Smooth muscle cell (in vitro differentiated cells): ENCODE measurements at regions not wholly inside any gene's neighbourhood (a gene's known extent, or its start where the extent isn't known, plus 50 kb on each side); places are given as distances from the start of the nearest gene placed in this dataset.

Source experiments
- DNase-seq: peaks from one replicate; lab custom pipeline; 2025; ENCODE audit not compliant: unreplicated experiment; lab: John Stamatoyannopoulos, UW
- H2AFZ ChIP-seq: fragments of 200-600 bp; sonication (generic); 2 replicates; pipeline ENCODE4 v1.6.0; 2016; ENCODE audit warnings: antibody characterized with exemption, low read depth, mild to moderate bottlenecking
- H3F3A ChIP-seq: fragments of 200-600 bp; sonication (generic); 2 replicates; pipeline ENCODE4 v1.6.0; 2017; ENCODE audit warnings: antibody characterized with exemption, low read depth
- H3K27ac ChIP-seq: fragments of 200-600 bp; sonication (generic); 2 replicates; pipeline ENCODE4 v1.5.1; 2016; ENCODE audit warnings: low read depth, mild to moderate bottlenecking
- H3K27me3 ChIP-seq: fragments of 200-600 bp; sonication (generic); 2 replicates; pipeline ENCODE4 v1.6.1; 2016; ENCODE audit warnings: low read depth, mild to moderate bottlenecking
- H3K36me3 ChIP-seq: fragments of 200-600 bp; sonication (generic); 2 replicates; pipeline ENCODE4 v1.5.1; 2016; ENCODE audit warnings: low read depth
- H3K4me1 ChIP-seq: fragments of 200-600 bp; sonication (generic); 2 replicates; pipeline ENCODE4 v1.5.1; 2016; ENCODE audit warnings: low read depth
- H3K4me2 ChIP-seq: fragments of 200-600 bp; sonication (generic); 2 replicates; pipeline ENCODE4 v1.6.0; 2016; ENCODE audit warnings: mild to moderate bottlenecking
- H3K4me3 ChIP-seq: fragments of 200-600 bp; sonication (generic); 2 replicates; pipeline ENCODE4 v1.5.1; 2016; ENCODE audit warnings: mild to moderate bottlenecking
- H3K79me2 ChIP-seq: fragments of 200-600 bp; sonication (generic); 2 replicates; pipeline ENCODE4 v1.6.0; 2016; ENCODE audit warnings: low read depth, mild to moderate bottlenecking
- H3K9ac ChIP-seq: fragments of 200-600 bp; sonication (generic); 2 replicates; pipeline ENCODE4 v1.6.0; 2016; ENCODE audit warnings: low read depth
- H3K9me3 ChIP-seq: fragments of 200-600 bp; sonication (generic); replicated peaks from 2 replicates; pipeline ENCODE4 v1.5.1; 2016; ENCODE audit warnings: low read depth
- H4K20me1 ChIP-seq: fragments of 200-600 bp; sonication (generic); 2 replicates; pipeline ENCODE4 v1.6.0; 2016; ENCODE audit warnings: low read depth
- WGBS: methylation state at CpG from one replicate; pipeline ENCODE4 v1.1.7; 2016; ENCODE audit warnings: low lambda C conversion rate; 5-methylcytosine and 5-hydroxymethylcytosine counted together
- TF ChIP-seq, protein P1 (sequence below): fragments of 200-600 bp; sonication (generic); IDR thresholded peaks from 2 replicates; pipeline ENCODE4 v1.5.1; 2017; ENCODE audit warnings: borderline replicate concordance, mild to moderate bottlenecking, antibody characterized with exemption; ENCODE audit not compliant: insufficient read depth, poor library complexity, severe bottlenecking

GRCh38 chr20:51968151-51968550, 165.8 kb upstream of the SALL4 start:
- Histone ChIP-seq H3K27ac (no peak overlapping the region), H3K4me3 (no peak overlapping the region), H3F3A (no peaks in the 10 kb centered on the region), H4K20me1 (no peaks in the 10 kb centered on the region), H3K9ac (no peak overlapping the region), H3K27me3 (no peaks in the 10 kb centered on the region), H3K36me3 (no peaks in the 10 kb centered on the region), H3K4me2 (no peak overlapping the region), H3K4me1 (no peaks in the 10 kb centered on the region), H2AFZ (no peak overlapping the region), H3K79me2 (no peaks in the 10 kb centered on the region), H3K9me3 (no peaks in the 10 kb centered on the region)
- WGBS: 96% methylated on average over 4 of the region's 4 CpGs
- TF ChIP-seq, protein P1, sequence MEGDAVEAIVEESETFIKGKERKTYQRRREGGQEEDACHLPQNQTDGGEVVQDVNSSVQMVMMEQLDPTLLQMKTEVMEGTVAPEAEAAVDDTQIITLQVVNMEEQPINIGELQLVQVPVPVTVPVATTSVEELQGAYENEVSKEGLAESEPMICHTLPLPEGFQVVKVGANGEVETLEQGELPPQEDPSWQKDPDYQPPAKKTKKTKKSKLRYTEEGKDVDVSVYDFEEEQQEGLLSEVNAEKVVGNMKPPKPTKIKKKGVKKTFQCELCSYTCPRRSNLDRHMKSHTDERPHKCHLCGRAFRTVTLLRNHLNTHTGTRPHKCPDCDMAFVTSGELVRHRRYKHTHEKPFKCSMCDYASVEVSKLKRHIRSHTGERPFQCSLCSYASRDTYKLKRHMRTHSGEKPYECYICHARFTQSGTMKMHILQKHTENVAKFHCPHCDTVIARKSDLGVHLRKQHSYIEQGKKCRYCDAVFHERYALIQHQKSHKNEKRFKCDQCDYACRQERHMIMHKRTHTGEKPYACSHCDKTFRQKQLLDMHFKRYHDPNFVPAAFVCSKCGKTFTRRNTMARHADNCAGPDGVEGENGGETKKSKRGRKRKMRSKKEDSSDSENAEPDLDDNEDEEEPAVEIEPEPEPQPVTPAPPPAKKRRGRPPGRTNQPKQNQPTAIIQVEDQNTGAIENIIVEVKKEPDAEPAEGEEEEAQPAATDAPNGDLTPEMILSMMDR: no peak
- DNase-seq: no peak

GRCh38 chr20:51966296-51966971, 164.1 kb upstream of the SALL4 start:
- peak; percentile 2 for DNase-seq
- Histone ChIP-seq H3K27ac (no peak overlapping the region), H4K20me1 (no peaks in the 10 kb centered on the region), H3K79me2 (no peaks in the 10 kb centered on the region), H3F3A (no peaks in the 10 kb centered on the region), H3K9ac (no peak overlapping the region), H3K4me2 (no peak overlapping the region), H3K4me3 (no peak overlapping the region), H3K27me3 (no peaks in the 10 kb centered on the region), H3K9me3 (no peaks in the 10 kb centered on the region), H3K4me1 (peaks cover 10% of the 10 kb centered on the region), H2AFZ (no peak overlapping the region), H3K36me3 (no peaks in the 10 kb centered on the region)
- TF ChIP-seq, protein P1: peak; percentile 50
- WGBS: 56% methylated on average over 8 of the region's 8 CpGs

DNA sequence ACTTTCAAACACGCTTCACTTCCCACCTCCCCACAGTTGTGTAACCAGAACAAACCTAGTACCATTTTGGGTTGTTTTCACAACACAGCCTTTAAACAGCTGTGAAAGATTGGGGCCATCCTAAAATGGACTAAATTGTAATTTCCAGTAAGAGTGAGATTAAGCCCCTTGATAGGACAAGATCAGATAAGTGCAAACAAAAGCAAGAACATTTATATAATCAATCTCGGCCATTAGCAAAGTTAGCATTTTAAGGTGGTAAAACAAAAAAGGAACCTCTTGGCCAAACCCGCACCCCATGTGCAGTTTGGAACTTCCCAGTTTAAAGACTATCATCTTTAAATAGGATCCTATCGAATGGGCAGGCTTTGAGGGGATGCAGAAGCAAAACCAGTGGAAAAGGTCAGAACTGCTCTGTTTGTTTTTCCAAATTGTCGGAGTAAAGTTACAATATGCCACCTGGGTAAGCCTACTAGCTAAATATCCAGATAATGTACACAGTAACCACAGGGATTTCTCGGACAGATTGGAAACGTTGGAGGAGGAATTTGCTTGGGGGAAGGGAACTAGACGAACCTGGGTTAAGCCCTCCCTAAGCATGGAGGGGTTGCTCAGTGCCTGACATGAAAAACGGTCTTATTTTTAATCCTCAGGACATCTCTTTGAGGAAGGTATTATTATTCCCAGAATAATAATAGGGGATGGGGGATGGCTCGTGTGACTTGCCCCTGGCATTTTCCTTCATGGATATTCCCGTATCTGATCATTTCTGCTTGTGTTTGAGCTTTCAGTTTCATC, 159.8 kb upstream of the SALL4 start:
- TF ChIP-seq, protein P1: no peak
- WGBS: 37% methylated on average over 11 of the region's 11 CpGs
- H3K4me1 ChIP-seq: peaks cover 46% of the 10 kb centered on the region
- H3K4me2 ChIP-seq: peak overlapping the region; percentile 48
- no peak overlapping the region for H3K27ac ChIP-seq
- no peaks in the 10 kb centered on the region for H3K27me3 ChIP-seq
- no peak for DNase-seq
- H3K9ac ChIP-seq: no peak overlapping the region
- H3K4me3 ChIP-seq: no peak overlapping the region
- no peaks in the 10 kb centered on the region for H3K9me3 ChIP-seq
- H2AFZ ChIP-seq: peak overlapping the region; percentile 15
- H3K36me3 ChIP-seq: no peaks in the 10 kb centered on the region
- no peaks in the 10 kb centered on the region for H3K79me2 ChIP-seq
- H4K20me1 ChIP-seq: no peaks in the 10 kb centered on the region
- peaks cover 23% of the 10 kb centered on the region for H3F3A ChIP-seq
